Left renal cortex interstitium (tissue), 4 donors: ENCODE measurements at regions not wholly inside any gene's neighbourhood (a gene's known extent, or its start where the extent isn't known, plus 50 kb on each side); places are given as distances from the start of the nearest gene placed in this dataset.

Experiments used
- DNase-seq, 4 donors: peaks; one replicate each; pipeline ENCODE4 v3.0.0-alpha.2; 2013; ENCODE audit warnings: low read depth in 4 of 4, low spot score in 2 of 4, missing footprints in 1 of 4

- no peak for DNase-seq
Observed at GRCh38 chr2:71800851-71801250, 346.8 kb downstream of the CYP26B1 start.

GRCh38 chr2:71800106-71800809, 346.9 kb downstream of the DYSF start:
- no peak for DNase-seq

- no peak for DNase-seq
Observed at GRCh38 chr2:71799013-71799575, 345.7 kb downstream of the DYSF start.

GRCh38 chr2:71798266-71799012, 345.1 kb downstream of the DYSF start:
- DNase-seq: no peak

DNA sequence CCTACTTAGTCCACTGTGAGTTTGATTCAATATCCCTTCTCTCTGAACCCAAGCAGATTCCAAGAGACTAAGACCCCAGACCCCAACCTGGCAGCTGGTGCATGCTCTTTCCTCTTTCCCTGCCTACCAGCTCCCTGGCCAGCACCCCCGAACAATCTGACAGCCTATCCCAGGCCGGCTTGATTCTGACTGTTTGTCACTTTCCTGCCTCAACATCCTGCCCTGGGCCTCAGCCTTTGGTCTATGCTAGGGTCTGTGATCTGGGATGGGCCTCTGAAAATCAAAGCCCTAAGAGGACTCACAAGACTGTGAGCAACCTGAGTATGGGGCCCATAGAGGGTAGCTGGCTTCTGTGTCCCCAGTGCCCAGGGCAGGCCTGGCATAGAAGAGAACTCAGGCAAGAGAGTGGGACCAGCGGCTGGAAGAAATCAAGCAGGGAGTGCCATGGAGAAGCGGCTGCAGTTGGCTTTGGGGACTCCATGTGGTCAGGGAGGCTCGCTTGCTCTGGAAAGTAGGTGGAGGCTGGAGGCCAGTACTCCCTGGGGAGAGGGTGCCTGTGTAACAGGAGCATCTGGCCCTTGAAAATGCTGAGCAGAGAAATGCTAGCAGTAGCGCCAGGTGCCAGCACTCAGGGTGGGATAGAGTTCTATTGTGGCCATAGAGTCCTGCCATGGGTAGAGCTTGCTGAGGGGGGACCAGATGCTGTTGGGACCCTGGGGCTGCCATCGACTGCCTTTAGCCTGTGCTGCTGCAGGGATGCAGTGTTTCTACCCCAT, 343.9 kb downstream of the DYSF start:
- no peak for DNase-seq

- no peak for DNase-seq
Observed at GRCh38 chr2:71796174-71796593, 342.8 kb downstream of the DYSF start.

DNA sequence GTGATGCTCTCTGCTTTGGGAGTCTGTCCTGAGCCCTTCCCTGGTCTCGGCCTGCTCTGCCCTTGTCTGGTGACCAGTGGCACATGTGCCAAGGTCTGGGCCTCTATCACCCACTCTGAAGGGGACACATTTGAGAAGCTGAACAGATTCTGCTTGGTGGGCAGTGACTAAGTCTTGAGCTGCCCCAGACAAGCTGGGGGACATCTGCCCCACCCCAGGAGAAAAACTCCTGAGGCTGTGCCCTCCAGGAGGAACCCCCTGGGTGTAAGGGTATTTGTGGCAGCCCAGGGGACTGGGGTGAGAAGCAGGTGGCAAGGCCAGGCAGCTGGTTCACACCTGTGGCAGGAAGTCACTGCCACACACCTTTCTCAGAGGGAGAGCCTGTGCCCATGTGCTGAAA, 342.1 kb downstream of the DYSF start:
- no peak for DNase-seq

DNA sequence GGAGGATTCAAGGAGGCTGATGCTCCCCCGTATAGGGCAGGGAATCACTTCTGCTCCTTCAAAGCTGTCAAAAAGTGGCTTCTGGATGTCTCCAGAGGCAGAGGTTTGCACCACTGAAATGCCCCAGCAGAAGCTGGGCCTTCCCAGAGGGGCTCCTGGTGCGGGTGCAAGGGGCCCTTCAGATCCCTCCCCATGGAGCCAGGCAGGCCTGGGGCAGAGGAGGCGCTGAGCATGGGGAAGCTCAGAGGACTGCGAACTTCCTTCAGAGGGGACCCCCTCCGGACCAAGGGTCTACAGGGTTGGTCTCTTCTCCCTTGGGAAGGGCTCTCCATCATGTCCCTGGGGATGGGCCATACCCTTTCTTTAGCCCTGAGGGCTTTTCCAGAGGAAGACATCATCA, 341.2 kb downstream of the DYSF start:
- DNase-seq: no peak

GRCh38 chr2:71793926-71794325, 340.6 kb downstream of the DYSF start:
- DNase-seq: no peak

GRCh38 chr2:71792926-71793761, 339.8 kb downstream of the DYSF start:
- no peak for DNase-seq

GRCh38 chr2:71791501-71792135, 338.3 kb downstream of the DYSF start:
- DNase-seq: no peak

GRCh38 chr2:71791061-71791450, 337.7 kb downstream of the DYSF start:
- DNase-seq: no peak

DNA sequence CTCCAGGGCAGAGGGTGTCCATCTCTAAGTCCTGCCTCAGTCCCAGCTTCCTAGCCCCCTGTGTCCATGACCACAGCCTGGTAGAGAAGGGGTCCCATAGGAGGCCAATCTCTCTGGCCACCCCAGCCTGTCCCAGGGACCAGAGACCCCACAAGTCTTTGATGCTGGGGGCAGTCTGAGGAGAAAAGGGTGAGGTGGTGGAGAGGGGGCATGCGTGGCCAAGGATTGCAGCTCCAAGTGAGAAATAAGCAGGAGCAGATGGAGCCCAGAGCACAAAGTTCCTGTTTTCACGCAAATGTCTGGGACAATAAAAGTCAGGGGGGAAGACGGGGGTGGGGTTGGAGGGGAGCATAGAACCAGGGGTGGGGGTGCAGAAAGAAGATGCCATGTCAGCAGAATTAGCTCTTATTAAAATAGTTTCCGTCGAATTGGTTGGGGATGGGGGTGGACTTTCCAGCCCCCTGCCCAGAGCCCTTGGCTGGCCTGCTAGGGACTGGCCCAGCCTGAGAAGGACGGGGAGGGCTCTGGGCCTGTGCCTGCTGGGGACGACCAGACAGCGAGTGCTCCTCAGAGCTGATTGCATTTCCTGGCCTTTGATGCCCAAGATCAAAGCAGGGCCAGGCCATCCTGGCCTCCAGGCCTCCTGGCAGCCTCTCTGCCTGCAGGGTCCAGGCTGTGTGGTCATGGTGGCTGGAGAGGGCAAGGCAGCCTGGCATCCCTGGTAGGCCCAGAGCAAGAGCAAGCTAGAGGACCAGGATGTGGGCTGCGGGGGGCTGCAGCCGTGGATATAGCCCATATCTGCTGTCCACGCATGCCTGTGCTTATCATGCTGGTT, 337.1 kb downstream of the DYSF start:
- no peak for DNase-seq

DNA sequence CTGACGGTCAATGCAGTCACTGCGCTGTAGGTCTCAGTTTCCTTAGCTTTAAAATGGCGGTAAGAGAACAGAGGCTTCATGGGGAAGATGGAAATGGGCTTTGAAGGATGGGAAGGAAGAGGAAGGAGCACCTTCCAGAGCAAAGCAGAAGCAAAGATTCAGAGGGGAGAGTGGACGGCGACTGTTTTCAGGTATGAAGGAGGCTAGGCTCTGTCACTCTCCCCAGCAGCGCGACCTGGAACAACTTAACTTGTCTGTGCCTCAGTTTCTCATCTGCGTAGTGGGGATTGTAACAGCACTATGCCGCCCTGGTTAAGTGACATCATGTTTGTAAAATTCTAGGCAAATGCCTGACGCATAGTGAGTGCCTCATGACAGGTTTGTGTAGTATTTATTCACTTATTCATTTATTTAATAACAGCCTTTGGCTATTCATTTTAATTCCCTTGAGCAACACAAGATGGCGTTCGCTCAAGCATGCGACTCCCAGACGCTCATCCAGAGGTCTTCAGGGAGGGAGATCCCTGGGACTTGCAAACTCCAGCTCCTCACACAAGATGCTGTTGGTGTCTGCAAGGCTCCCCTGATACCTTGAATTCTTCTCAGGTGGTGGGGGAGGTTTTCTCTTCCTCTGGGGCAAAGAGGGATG, 336.3 kb downstream of the DYSF start:
- DNase-seq: no peak

DNA sequence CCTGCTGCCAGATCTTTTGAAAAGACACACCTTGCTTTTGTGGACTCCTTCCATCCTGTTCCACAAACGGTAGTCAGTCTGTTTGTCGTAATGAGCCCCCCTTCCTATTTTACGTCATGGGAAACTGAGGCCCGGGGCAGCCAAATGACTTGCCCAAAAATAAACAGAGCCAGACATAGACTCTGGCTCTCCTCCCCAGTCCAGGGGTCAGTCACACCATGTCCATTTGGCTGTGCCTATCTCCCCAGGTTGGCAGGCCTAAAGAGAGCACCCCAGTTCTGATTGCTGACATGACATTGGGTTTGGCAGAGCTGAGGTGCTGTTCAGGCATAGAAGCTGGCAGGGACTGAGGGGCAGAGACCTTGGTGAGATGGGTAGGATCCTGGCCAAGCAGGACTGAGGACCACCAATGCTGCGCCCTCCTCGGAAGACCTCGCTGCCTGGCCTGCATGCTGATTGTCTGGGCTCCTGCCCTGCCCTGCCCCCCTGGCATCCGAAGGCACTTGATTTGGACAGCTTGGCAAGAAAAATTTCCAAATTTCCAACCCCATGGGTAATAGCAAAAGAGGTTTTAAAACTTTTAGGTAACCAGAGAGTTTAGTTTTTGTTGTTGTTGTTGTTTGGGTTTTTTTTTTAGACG, 335.4 kb downstream of the DYSF start:
- DNase-seq: no peak

- no peak for DNase-seq
Observed at GRCh38 chr2:71788186-71788525, 334.8 kb downstream of the DYSF start.

GRCh38 chr2:71787476-71788185, 334.3 kb downstream of the DYSF start:
- no peak for DNase-seq

- DNase-seq: no peak
Observed at GRCh38 chr2:71787108-71787415, 333.7 kb downstream of the DYSF start.
